Activated CD8-positive, alpha-beta memory T cell treated with anti-CD3 and anti-CD28 coated beads, Interleukin-2, amount 50 U/mL, for 48 hours (primary cell): ENCODE measurements at regions not wholly inside any gene's neighbourhood (a gene's known extent, or its start where the extent isn't known, plus 50 kb on each side); places are given as distances from the start of the nearest gene placed in this dataset.
"Not testable (repeated sequence)": the region's sequence is repeated elsewhere in the genome, so short reads cannot be mapped to it uniquely, and the experiment has no call there.

Experiments used
- DNase-seq: peaks from one replicate; pipeline ENCODE4 v3.0.0-alpha.2; 2020

DNA sequence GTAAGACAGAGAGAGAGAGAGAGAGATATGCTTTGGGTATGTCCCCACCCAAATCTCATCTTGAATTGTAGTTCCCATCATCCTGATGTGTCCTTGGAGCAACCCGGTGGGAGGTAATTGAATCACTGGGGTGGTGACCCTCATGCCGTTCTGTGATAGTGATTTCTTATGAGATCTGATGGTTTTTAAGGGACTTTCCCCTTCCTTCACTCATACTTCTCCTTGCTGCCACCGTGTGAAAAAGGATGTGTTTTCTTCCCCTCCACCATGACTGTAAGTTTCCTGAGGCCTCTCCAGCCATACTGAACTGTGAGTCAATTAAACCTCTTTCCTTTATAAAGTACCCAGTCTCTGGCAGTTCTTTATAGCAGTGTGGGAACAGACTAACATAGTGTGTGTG lies 60.3 kb downstream of the EOMES start:
- DNase-seq: no peak

DNA sequence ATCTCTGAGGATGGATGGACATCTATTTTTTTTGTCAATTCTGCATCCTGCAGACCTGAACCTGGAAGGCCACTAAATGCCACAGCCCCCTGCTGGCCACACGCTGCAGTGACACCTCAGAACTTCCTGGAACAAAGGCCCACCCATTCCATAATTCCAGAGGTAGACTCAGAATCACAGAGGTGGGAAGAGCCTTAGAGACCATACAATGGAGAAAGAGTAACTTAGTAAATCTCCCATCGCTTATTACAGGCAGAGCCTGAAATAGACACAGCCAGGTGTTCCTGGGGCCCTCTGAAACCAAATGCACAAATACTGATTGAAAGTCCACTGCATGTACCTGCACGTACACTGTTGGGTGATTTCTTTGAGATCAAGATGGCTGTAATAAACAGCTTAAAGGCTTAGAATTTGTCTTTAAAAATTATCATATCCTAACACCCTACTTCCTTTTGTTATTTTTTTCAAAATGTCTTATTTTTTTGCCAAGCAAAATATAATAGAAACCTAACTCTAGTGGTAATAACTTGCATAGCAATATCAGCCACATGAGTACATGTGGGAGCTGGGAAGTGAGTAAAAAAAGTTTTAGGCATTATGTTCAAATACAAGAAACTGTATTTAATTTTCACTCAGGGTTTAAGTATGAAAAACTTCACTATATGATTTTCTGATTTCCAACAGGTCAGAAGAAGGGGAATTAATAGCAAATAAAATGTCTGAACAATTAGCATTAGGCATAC lies 62.7 kb downstream of the EOMES start:
- peak; percentile 60 for DNase-seq

DNA sequence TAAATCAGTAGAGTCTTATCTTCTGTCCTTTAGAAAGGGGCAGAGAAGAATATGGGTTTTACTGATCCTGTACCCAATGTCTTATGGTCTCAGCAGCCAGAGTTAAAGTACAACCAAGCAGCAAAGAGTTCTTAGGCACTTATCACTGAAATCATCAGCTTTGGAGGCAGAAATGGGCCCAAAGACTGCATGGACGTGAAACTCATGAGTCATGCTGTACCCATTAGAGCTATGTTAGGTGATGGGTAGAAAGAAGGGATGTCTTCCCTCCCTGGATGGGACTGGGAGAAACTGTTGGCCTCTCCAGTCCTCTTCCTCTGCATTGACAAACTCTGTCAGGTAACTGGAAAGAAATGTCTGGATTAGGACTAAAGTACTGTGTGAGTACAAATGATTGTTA lies 63.4 kb downstream of the EOMES start:
- DNase-seq: no peak

DNA sequence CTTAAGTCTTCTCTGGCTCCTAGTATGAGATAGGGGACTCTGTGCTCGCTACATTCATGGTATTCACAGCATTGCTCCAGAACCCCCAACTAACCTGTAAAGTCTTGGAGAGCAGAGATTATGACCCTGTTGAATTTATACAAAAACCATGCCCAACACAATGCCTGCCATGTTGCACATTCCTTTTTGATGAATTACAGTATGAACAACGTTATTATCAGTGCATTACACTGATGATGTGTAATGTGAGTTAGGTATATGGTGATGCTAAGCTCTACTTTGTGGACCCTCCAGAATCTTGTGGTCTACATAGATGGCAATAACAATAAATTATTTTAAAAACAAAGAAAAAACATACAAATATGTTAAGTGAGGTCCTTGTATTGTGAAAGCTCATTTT lies 64.3 kb downstream of the EOMES start:
- no peak for DNase-seq

DNA sequence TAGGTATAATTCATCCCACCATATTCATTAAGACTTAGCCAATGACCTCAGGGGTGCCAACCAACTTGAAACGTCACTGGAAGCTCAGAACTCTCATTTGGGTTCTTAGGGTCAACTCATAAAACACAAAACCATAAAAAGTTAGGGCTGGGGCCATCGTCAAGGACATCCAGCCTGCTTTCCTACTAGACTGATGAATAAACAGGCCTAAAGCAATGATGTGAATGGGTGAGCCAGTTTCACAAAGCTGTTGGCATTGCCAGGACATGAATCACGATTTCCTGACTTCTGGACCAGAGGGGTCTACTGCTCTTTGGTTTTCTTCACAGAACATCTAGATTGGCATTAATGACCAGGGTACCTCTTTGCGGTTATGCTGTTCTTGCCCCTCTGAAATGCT lies 64.7 kb downstream of the EOMES start:
- DNase-seq: no peak

DNA sequence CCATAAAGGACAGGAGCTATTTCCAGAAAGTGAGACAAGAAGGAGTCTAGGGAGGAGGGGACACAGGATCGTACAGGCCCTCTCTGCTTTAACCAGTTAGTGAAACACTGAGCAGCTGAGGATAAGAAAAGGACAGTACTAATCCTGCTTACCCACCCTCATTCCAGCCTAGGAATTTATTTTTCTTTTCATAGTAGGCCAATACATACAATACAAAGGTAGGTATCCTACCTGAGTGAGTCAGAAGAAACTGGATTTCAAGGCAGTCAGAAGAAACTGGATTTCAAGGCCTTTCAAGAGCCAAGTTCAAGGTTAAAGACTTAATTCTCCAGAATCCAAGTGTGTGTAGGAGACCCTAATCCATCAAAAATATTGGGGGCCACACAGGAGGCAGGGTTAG lies 65.3 kb downstream of the EOMES start:
- no peak for DNase-seq

DNA sequence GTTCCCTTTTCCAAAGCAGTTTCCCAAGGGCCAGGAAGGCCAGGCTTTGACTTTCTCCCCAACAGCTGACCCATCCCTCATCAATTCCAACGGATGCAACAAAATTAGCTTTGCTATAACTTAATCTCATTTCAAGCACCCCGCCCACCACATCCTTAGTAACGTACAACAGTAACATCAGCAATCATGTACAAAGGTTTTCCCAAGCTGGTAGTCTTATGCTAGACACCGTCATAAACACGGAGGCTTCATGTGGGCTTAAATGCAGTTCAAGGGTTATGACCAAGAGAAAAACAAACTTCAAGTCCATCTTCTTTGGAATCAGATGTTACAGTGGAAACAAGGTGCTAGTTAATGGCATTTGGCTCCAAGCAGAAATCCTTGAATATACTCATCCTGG lies 66.6 kb downstream of the EOMES start:
- DNase-seq: no peak

DNA sequence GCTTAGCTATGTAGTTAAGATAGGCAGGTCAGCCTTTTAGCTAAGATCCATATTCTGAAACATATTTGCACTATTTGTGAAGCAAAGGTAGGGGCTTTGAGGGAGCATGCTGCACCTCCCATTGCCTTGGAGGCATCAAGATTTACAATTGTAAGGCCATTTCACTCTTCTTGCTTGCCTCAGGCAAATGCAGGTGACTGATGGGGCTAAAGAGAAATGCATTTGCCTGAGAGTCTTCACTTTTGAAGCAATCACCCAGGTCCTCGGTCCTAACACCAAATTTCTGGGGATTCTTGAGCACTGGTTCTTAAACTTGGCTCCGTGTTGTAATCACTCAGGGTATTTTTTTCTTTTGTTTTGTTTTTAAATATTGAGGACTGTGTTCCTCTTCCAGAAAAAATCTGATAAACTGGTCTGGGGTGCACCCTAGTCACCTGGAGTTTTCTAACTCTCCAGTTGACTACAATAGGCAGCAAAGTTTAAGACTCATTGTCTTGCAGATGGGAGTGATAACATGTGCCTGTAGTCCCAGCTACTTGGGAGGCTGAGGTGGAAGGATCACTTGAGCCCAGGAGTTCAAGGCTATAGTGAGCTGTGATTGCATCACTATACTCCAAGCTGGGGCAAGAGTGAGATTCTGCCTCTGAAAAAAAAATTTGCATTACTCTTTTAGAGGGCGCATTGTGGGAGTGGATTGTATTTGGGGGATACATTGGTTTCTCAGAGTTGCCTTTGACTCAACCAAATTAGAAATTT lies 68.1 kb downstream of the EOMES start:
- no peak for DNase-seq

DNA sequence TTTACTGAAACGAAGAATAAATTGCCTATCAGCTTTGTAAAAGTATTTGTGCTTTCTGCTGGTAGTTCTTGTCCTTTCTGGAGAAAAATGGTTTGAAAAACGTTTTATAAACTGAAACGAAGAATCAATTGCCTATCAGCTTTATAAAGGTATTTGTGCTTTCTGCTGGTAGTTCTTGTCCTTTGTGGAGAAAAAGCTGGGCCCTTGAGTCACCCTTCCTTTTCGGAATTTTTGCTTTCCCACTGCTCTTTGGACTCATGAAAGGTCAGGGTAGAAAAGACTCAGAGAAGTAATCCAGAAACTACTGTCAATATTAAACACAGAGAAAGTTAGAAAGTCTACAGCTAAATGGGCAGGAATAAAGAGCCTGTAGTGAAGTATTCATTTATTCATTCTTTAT lies 72.8 kb downstream of the EOMES start:
- no peak for DNase-seq

DNA sequence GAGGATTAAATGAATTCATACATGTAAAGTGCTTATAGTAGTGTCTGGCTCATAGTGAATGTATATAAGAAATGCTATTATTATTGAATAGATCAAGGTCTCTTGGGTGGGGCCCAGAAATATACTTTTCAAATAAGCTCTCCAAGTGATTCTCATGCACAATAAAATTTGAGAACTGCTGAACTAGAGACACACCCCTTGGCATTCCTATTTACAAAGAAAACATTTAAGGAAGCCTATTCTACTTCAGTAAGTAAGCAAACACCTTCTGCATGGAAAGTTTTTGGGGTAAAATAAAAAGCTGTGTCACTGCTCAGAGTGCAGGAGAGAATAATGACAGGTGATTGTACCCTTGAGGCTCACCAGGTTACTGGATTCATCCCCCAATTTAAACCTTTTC lies 75.2 kb downstream of the EOMES start:
- DNase-seq: no peak

DNA sequence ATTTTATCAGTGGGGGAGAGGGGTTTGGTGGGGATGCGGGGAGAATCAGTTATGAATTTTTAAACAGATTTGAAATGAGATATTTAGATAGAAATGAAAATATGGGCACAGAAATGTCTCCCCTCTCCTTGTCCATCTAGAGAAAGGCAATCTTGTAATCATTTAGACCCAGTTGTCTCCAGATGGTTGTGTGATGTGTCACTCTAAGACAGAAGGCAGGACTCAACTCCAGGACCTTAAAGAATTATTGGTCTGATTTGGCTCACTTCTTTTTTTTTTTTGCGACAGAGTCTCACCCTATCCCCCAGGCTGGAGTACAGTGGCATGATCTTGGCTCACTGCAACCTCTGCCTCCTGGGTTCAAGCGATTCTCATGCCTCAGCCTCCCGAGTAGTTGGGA lies 77.2 kb downstream of the EOMES start:
- DNase-seq: no peak

DNA sequence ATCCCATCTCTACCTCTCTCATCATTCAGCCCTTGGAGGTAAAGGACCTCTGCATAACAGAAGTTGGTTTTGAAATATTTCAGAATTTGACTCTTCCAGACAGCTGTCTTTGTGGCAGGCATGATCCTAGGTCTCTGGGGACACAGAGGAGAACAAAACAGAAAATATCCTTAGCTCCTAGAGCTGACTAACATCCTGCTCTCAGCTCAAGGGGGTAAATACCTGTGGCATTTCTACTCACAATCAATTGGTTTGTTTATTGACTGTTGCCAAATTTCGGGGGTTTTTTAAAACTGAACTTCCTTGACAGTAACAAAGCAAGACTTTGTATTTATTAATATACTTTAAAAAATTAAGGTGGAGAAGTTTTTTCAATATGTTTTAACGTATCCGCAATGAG lies 78.8 kb downstream of the EOMES start:
- DNase-seq: no peak

DNA sequence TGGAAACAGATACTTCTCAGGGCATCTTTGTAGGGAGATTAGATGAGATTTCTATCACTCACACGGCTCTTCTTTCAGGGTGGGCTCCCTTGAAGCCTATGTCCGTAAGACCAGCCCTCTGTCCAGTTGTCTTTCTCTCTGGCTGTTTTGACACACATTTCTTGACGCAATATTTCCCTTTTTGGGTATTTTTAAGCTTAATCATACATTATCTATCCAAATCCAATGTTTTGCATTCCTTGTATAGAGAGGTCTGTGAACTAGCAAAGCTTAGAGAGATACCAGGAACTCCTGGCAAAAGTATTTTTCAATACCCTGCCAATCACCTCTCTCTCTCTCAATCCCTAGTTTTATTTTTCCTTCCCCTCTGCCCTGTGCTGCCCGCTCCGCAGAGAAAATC lies 79.3 kb downstream of the EOMES start:
- DNase-seq: no peak

DNA sequence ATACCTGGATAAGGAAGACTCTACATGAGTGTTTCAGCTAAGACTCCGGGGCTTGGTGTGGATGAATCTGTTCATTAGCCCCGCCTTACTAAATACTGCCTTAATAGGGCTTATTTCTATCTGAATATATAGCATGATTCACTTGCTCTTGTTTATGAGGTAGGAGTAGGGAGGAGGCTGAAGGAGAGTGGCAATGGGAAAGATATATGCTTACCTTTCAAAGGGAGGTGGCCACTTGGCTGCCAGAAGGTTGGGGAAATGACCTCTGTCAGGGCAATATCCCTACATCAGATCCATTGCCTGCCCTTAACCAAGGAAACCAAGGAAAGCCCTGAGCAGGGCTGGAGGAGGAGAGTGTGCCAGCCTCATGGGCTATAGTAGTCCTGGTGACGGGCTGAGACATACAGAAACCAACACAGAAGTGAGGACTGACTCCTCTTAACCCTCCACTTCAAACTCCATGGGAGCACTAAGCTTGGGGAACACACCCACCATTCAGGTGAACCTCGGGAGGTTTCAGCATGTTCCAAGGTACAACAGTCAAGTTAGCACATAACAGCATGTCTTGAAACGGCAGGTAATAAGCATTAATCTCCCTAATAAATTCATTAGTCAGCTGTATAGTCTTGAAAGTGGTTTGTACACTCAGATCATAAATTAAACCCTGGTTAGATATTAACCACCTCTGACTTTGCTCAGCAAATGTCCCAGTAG lies 80.1 kb downstream of the EOMES start:
- DNase-seq: no peak

DNA sequence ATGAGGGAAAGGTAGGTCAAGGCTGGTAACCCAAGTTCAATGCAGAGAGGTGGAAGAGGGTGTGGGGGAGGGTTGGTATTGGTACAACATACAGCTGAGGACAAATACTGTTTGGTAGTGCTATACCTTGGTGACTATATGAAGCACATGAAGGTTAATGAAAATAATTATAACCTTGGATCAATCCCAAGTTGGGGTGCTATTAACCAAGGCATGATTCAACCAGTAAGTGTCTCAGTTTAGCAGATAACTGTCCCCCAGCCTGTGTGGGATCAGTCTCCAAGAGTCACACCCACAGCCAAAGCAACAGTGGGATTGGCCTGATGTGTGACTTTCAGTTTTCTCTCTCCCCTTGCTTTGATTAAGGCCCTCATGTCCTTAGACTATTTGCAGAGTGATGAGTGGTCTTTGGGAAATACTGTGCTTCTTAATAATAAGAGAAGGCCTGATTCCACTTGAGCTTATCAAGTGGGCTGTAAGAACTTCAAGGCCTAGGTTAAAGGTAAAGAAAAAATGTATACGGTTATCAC lies 80.8 kb downstream of the EOMES start:
- no peak for DNase-seq

DNA sequence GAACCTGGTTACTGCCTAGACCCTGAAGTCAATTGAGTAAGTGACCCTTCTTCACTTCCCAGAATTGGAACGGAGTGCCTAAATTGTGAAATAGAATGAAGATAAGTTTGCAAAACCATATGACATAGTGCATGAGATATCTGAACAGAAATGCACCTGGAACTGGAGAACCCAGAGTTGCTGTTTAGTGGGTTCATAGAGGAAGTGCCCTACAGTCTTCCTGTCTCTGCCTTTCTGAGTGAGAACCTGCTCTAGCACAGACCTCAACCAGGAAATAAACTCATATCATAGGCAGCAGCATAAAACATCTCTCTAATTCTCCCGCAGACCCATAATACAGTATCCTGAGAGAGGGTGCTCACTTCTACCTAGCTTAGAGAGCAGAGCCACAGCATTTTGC lies 82.9 kb downstream of the EOMES start:
- no peak for DNase-seq

DNA sequence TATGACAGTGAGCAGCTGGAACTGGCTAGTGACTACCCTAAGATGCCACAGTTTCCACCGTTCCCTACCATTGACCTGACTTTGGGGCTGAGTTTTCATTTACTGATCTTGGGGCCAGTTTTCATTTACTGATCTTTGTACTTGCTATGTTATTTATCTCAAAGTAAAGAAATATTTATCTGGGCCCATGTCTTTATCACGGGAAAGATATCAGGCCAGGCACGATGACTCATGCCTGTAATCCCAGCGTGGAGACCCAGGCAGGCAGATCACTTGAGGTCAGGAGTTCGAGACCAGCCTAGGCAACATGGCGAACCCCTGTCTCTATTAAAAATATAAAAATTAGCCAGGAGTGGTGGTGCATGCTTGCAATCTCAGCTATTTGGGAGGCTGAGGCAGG lies 83.5 kb downstream of the EOMES start:
- no peak for DNase-seq

DNA sequence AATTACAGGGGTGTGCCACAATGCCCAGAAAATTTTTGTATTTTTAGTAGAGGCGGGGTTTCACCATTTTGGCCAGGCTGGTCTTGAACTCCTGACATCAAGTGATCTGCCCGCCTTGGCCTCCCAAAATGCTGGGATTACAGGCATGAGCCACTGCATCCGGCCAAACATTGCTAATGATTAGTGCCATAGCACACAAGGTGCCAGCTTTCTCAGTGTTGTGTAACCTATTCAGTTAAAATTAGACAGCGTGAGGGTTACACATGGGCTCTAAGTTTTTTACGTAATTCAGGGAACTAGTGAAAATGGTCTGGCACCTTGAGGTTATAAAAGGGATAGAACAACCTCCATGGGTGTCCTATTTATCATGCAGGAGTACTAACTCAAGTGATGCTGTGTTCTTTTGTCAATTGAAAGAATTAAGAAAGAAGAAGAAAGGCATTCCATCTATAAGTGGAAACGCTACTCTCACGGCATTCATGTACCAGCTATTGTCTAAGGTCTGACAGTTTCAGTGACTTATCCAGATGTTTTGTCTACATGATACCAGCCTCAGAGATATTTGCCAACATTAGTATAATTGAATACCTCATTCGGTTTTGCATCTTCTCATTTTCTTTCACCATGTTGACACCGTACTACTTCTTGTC lies 84.7 kb downstream of the EOMES start:
- no peak for DNase-seq

DNA sequence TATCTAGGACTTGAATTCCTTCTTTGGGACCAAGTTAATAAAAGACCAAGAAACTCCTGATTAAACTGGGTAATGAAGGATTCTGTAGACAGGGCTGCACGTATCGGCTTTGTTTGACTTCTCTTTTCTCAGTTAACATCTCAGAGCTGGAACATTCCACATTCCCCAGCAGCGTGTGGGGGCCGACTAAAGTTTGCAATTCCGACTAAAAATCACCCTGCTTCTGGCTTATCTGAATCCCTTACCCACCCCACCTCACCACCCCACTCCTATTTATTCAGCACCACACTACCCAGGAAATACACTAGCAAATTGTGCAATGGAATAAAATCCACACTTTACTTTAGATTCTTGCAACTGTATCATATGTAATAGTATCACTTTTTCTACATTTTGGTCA lies 87.1 kb downstream of the EOMES start:
- not testable (repeated sequence) for DNase-seq

DNA sequence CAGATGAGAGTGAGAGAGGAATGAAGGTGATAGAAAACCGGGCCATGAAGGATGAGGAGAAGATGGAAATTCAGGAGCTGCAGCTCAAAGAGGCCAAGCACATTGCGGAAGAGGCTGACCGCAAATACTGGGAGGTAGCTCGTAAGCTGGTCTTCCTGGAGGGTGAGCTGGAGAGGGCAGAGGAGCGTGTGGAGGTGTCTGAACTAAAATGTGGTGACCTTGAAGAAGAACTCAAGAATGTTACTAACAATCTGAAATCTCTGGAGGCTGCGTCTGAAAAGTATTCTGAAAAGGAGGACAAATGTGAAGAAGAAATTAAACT lies 88.9 kb downstream of the EOMES start:
- no peak for DNase-seq

DNA sequence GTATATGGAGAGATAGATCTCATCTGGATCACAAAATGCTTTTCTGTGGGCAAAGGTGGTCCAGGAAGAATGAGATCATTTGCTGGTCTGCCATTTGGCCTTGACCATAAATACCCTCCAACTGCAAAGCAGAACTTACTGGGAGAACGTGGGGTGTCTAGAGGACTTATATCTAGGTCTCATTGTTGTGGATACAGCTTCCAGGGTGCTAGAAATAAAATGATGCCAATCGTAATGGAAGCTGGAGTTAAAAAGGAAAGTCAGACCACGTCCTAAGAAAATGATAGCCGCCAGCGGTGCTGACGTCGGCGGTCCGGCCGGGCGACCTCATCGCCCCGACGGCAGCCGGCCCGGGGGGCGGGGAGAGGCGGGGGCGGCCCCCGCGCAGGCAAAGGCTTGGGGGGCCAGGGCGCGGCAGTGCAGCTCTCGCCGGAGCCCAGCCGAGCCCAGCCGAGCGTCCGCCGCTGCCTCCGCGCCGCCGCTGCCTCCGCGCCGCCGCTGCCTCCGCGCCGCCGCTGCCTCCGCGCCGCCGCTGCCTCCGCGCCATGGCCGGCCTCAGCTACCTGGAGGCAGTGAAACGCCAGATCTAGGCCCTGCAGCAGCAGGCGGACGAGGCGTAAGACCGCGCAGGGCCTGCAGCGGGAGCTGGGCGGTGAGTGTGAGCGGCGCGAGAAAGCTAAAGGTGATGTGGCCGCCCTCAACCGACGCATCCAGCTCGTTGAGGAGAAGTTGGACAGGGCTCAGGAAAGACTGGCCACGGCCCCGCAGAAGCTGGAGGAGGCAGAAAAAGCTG lies 89.5 kb downstream of the EOMES start:
- DNase-seq: peak; percentile 74

DNA sequence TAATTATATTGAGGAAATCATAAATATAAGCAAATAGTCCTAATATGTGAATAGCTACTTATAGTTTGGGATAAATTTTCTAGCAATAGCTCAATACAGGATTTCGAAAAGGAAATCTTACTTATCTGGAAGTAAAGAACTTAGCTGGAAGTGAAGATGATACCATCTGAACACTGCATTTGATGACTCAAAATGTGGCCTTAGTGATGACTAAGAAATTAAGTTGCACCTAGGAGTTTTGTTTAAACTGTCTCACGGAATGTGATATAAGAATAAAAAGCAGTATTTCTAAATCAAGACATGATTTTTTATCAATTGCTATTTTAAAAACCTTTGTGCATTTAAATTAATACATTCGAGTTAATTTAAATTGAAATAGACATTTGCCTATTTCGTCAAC lies 91.2 kb downstream of the EOMES start:
- DNase-seq: no peak

DNA sequence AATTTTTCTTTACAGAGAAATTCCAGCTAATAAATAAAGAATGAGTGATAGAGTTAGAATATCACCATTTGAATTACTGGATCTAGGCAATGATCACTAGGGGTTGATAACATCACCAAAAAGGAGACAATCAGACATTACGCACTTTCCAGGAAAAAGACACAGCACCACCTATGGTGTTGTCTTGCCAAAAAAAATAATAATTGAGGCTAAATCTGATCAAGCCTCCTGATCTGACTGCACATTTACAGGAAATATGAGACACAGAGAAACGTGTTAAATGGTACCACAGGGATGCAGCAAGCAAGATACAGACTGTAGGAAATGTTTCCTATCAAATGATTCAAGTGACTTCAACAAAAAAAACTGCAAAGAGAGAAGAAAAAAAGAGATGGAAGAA lies 92.8 kb downstream of the EOMES start:
- no peak for DNase-seq
